Adrenal gland (tissue), 9 donors: ENCODE measurements at regions not wholly inside any gene's neighbourhood (a gene's known extent, or its start where the extent isn't known, plus 50 kb on each side); places are given as distances from the start of the nearest gene placed in this dataset.

ENCODE experiments used
- DNase-seq, 7 donors: peaks; one replicate each; pipeline ENCODE4 v3.0.0-alpha.2; 2019 to 2020
- H3K27ac ChIP-seq, 5 donors: fragments of 200-600 bp; sonication (generic) in 4 of 5; 1 replicate in 3 of 5; 2 replicates in 2 of 5; pipeline versions ENCODE4 v1.5.1 to v1.8.0; 2016 to 2020; ENCODE audit warnings: mild to moderate bottlenecking in 1 of 5
- H3K27me3 ChIP-seq: fragments of 200-600 bp; 2 replicates; pipeline ENCODE4 v1.8.0; 2021
- H3K36me3 ChIP-seq, 2 donors: fragments of 200-600 bp; replicated peaks in 1 of 2; 1 replicate in 1 of 2; 2 replicates in 1 of 2; pipeline versions ENCODE4 v1.5.1 to v1.8.0; 2018 to 2022
- H3K4me1 ChIP-seq, 2 donors: fragments of 200-600 bp; replicated peaks in 1 of 2; 1 replicate in 1 of 2; 2 replicates in 1 of 2; pipeline versions ENCODE4 v1.5.1 to v1.8.0; 2018 to 2021
- H3K4me3 ChIP-seq, 4 donors: fragments of 200-600 bp; sonication (generic) in 3 of 4; one replicate each; pipeline ENCODE4 v1.5.1; 2016 to 2018
- H3K9me3 ChIP-seq, 3 donors: fragments of 200-600 bp; sonication (generic) in 1 of 3; replicated peaks in 1 of 3; 1 replicate in 2 of 3; 2 replicates in 1 of 3; pipeline versions ENCODE4 v1.5.1 to v1.8.0; 2016 to 2021
- POLR2A ChIP-seq, 2 donors: fragments of 450-650 bp; IDR thresholded peaks; one replicate each; pipeline ENCODE4 v1.6.1; 2017; ENCODE audit warnings: antibody characterized with exemption in 2 of 2, mild to moderate bottlenecking in 2 of 2, moderate library complexity in 1 of 2
- WGBS, 4 donors: extraction: QIAGEN DNeasy Blood & Tissue Kit in 2 of 4; methylation state at CpG; one replicate each; pipeline versions ENCODE4 v1.1.5 to v1.1.7; 2013 to 2017; 5-methylcytosine and 5-hydroxymethylcytosine counted together
- intact Hi-C, 2 donors: fragments of 100-400 bp; cut with DNase I; formaldehyde crosslinking; loops; one replicate each; pipeline versions ENCODE4 v1.14.1 to v1.15.0; 2022 to 2023
- TF ChIP-seq, protein P1 (sequence below), 6 experiments: fragments of 450-650 bp in 4 of 6; fragments of 200-600 bp in 2 of 6; sonication (generic) in 1 of 6; IDR thresholded peaks; 1 replicate in 5 of 6; 2 replicates in 1 of 6; pipeline versions ENCODE4 v1.5.1 to v1.8.0; 2016 to 2021; ENCODE audit warnings: antibody characterized with exemption in 6 of 6, mild to moderate bottlenecking in 2 of 6, moderate library complexity in 1 of 6
- donor health status: healthy with polysubstance abuse.
- donor health status: Bipolar disorder and iron deficiency.
- donor health status: DM: yes; HTN: yes; CAD: no.
- donor health status: DM: no; HTN: no; CAD: no.
- donor health status: DM: no; HTN: no; CAD: no.

DNA sequence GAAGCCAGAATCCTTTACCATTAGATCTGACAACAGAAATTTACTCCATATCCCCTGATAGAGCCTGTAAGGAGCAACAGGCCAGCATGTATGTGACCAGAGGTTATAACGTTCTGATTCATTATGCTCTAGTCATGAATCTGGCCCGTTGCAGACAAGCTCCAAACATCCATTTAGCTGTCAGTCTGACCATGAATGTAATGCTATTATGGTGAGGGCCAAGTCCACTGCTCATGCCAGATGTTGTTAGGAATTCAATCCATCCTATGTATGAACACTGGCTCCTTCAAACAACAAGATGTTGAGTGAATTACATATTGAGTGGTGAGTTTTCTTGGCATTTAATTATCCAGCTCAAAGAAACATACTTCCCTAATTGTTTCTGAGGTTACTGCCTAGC lies 610.1 kb upstream of the ANKRD30A start:
- Histone ChIP-seq H3K4me3 (no peak overlapping the region), H3K36me3 (no peaks in the 10 kb centered on the region), H3K9me3 (no peaks in the 10 kb centered on the region), H3K4me1 (no peaks in the 10 kb centered on the region), H3K27ac (no peak overlapping the region), H3K27me3 (no peaks in the 10 kb centered on the region)
- no peak for DNase-seq
- intact Hi-C loops = no loop called here
- WGBS, 4 donors = 24 to 43% (median 28%) methylated on average over 2 of the region's 2 CpGs
- TF ChIP-seq POLR2A (IDR thresholded peaks at IDR 0.05) = no peak
- TF ChIP-seq, protein P1, sequence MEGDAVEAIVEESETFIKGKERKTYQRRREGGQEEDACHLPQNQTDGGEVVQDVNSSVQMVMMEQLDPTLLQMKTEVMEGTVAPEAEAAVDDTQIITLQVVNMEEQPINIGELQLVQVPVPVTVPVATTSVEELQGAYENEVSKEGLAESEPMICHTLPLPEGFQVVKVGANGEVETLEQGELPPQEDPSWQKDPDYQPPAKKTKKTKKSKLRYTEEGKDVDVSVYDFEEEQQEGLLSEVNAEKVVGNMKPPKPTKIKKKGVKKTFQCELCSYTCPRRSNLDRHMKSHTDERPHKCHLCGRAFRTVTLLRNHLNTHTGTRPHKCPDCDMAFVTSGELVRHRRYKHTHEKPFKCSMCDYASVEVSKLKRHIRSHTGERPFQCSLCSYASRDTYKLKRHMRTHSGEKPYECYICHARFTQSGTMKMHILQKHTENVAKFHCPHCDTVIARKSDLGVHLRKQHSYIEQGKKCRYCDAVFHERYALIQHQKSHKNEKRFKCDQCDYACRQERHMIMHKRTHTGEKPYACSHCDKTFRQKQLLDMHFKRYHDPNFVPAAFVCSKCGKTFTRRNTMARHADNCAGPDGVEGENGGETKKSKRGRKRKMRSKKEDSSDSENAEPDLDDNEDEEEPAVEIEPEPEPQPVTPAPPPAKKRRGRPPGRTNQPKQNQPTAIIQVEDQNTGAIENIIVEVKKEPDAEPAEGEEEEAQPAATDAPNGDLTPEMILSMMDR (IDR thresholded peaks at IDR 0.05) = no peak

DNA sequence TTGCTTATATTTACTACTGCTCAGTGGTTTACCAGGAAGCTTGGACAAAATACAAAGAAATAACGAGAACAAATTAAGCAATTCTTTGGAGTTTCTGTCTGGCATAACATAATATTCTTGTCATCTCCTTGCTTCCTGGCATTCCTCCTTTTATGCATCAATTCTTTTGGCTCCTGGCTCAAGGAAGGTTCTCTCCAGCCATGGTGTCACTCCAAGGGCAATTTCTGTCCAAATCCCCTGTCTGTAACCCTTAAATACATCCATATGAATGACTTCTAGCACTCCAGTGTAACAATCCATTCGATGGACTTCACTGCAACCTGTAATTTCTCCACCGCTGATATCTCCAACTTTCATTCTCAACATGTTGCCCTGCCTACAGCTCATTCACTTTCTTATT lies 617.7 kb upstream of the ANKRD30A start:
- no peaks in the 10 kb centered on the region for H3K27me3 ChIP-seq
- no peaks in the 10 kb centered on the region for H3K4me1 ChIP-seq
- no peak overlapping the region for H3K27ac ChIP-seq
- intact Hi-C loops = no loop called here
- 75 to 90% (median 82%) methylated on average over 3 of the region's 3 CpGs for WGBS, 4 donors
- H3K36me3 ChIP-seq = no peaks in the 10 kb centered on the region
- DNase-seq = no peak
- H3K4me3 ChIP-seq = no peak overlapping the region
- no peak for TF ChIP-seq POLR2A (IDR thresholded peaks at IDR 0.05)
- TF ChIP-seq, protein P1 (IDR thresholded peaks at IDR 0.05) = no peak
- no peaks in the 10 kb centered on the region for H3K9me3 ChIP-seq

DNA sequence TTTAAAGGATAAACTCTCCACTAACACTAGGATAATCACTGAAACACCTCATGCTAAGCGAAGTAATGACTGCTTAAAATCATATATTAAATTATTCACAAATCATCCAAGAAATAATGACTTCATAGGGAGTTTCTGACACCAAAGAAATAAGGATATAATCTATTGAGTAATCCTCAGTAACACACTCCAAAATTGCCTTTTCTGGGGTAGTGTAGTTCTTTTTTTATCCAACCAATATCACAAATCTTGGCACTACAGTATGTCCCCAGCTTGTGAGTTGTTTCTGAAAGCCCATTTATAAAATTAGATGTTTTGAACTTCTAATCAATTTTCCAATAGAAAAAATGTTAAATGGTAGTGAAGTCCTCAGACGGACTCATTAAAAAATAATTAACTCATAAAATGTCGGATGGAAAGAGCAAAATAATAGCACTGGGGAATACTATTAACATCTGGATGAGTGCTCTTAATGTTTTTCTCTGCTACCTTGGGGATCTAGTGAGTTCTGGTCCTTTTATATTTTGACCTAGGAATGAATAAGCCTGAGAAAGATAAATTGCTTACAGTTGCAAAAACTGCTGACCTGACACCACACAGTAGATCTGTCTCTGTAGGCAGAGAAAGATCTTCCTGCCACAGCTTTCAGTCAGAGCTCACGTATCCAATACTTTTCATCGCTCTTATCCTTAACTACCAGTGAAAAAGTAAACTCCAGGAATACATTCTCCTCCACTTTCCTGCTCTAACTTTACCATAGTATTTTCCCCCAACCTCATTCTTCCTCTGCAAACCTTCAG lies 618.5 kb upstream of the ANKRD30A start:
- WGBS, 4 donors = 75 to 77% (median 76%) methylated on average over 5 of the region's 5 CpGs
- no peaks in the 10 kb centered on the region for H3K9me3 ChIP-seq

DNA sequence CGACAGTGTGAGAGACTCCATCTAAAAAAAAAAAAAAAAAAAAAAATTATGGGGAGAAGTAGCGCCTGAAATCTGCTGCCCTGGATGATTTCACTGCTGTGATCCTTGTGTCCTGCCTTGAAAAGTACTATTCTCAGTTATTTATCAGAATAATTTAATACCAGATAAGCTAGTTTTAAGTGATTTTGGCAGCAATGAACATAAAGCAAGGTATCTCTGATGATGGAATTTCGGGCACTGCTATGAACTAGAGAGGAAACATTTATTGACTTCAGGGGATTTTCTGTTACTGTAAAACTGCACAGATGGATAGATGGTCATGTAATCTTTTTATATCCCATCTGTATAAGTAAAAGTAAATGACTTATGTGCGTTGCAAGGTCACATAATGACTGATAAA lies 619.1 kb upstream of the ANKRD30A start:
- H3K27ac ChIP-seq = no peak overlapping the region
- TF ChIP-seq, protein P1 (IDR thresholded peaks at IDR 0.05) = no peak
- no peak for TF ChIP-seq POLR2A (IDR thresholded peaks at IDR 0.05)
- intact Hi-C loops = no loop called here
- DNase-seq = no peak
- no peaks in the 10 kb centered on the region for H3K36me3 ChIP-seq
- H3K27me3 ChIP-seq = no peaks in the 10 kb centered on the region
- H3K4me1 ChIP-seq = no peaks in the 10 kb centered on the region
- WGBS, 4 donors = 42 to 48% (median 43%) methylated on average over 4 of the region's 4 CpGs
- no peak overlapping the region for H3K4me3 ChIP-seq
- H3K9me3 ChIP-seq = no peaks in the 10 kb centered on the region

More for the DNA sequence above, 618.5 kb upstream of the ANKRD30A start:
- Histone ChIP-seq H3K4me3 (no peak overlapping the region), H3K27ac (no peak overlapping the region), H3K4me1 (no peaks in the 10 kb centered on the region), H3K36me3 (no peaks in the 10 kb centered on the region), H3K27me3 (no peaks in the 10 kb centered on the region)
- no peak for DNase-seq
- TF ChIP-seq, protein P1 (IDR thresholded peaks at IDR 0.05) = no peak
- TF ChIP-seq POLR2A (IDR thresholded peaks at IDR 0.05) = no peak
- intact Hi-C loops = no loop called here
